HUES48 (cell line): ENCODE measurements at regions not wholly inside any gene's neighbourhood (a gene's known extent, or its start where the extent isn't known, plus 50 kb on each side); places are given as distances from the start of the nearest gene placed in this dataset.

Experiments
- H3K27ac ChIP-seq: one replicate; pipeline ENCODE4 v1.7.0; 2013; ENCODE audit warnings: low read depth, low read length, inconsistent platforms
- H3K27me3 ChIP-seq: 2 replicates; pipeline ENCODE4 v1.6.1; 2013; ENCODE audit warnings: mild to moderate bottlenecking, low read length; ENCODE audit not compliant: control insufficient read depth, insufficient read depth
- H3K36me3 ChIP-seq: 2 replicates; pipeline ENCODE4 v1.6.1; 2013; ENCODE audit warnings: low read length; ENCODE audit not compliant: control insufficient read depth, insufficient read depth
- H3K4me1 ChIP-seq: 2 replicates; pipeline ENCODE4 v1.6.1; 2013; ENCODE audit warnings: mild to moderate bottlenecking, low read length; ENCODE audit not compliant: control insufficient read depth, insufficient read depth
- H3K4me3 ChIP-seq: 2 replicates; pipeline ENCODE4 v1.5.1; 2013; ENCODE audit warnings: mild to moderate bottlenecking, low read depth, low read length
- H3K9ac ChIP-seq: 2 replicates; pipeline ENCODE4 v1.6.1; 2013; ENCODE audit warnings: mild to moderate bottlenecking, low read depth, low read length, moderate library complexity
- H3K9me3 ChIP-seq: 2 replicates; pipeline ENCODE4 v1.6.1; 2013; ENCODE audit warnings: low read length; ENCODE audit not compliant: control insufficient read depth, insufficient read depth

DNA sequence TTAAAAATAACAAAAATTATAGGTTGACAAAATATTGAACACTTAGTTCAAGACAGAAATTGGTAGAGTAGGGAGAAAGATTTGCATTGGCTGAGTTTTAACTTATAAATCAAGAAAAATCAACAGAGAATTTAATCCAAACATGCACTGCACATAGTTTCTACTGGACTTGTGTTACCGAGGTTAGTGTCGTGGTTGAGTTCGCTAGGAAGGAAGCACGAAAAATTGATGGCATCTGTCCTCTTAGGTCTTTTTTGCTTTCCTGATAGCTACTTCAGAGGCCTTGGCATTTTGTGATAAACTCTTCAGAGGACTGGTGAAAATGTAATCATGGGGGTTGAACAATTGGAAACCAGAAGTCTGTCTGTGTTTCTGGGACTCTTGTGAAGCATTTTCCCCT, 392.9 kb downstream of the NUAK1 start:
- Histone ChIP-seq H3K27me3 (no peaks in the 10 kb centered on the region), H3K9ac (no peak overlapping the region), H3K36me3 (no peaks in the 10 kb centered on the region), H3K4me3 (no peak overlapping the region), H3K4me1 (peaks cover 15% of the 10 kb centered on the region), H3K27ac (no peak overlapping the region), H3K9me3 (no peaks in the 10 kb centered on the region)

DNA sequence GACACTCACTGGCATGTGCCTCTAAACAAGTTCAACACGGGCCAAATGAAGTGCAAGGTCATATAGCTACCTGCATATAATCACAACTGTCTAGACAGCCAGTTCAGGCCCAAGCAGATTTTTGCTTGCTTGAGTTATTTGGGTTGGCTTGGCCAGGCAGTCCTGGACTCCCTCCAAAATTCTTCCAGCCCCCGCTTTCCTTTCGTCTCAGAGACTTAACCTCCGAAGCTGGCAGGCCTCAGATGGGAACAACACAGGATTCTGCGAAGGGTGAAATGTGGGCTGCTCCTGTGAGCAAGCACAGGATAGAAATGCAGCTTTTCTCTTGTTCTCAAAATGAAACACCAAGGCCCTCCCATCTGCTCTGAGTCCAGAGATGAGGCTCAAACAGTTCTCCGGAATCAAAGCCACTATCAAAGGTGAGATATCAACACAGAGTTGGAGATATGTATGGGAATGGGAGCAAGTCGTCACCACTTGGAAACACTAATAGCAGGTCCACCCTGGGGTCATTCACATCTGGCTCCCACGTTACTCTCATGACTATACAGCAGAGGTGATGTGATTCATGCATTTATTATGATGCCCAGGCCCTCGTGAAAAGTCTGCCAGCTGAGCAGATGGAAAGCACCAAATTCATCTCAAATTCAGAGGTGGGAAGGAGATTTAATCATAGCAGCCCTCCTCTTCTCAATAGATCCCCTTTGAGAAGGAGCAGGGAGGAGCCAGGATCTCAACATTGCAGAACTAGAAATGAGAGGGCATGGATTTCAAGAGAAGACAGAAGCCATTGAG, 389.8 kb downstream of the NUAK1 start:
- Histone ChIP-seq H3K9me3 (no peaks in the 10 kb centered on the region), H3K27me3 (no peaks in the 10 kb centered on the region), H3K4me1 (peaks cover 4% of the 10 kb centered on the region; the same call in 1 of the 2 replicates), H3K4me3 (no peak overlapping the region), H3K36me3 (no peaks in the 10 kb centered on the region), H3K27ac (no peak overlapping the region), H3K9ac (no peak overlapping the region)

DNA sequence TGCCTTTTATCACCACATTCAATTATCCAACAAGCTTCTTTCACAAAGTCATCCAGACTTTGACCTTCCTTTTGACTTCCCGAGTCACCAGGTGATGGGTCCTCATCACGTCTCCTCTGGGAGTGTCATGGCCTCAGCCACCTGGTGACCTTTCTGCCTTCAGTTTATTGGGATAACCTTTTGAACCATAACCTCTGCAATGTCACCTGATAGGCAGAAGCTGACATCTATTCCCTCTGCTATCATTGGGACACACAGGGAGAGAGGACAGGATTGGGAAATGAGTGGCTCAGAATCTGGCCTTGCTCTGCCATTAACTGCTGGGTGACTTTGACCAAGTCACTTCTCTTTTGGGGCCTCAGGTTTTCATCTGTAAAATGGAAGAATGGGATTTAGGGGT, 388.7 kb downstream of the NUAK1 start:
- Histone ChIP-seq H3K36me3 (no peaks in the 10 kb centered on the region), H3K27me3 (no peaks in the 10 kb centered on the region), H3K4me3 (no peak overlapping the region), H3K4me1 (peaks cover 3% of the 10 kb centered on the region; the same call in 1 of the 2 replicates), H3K9me3 (no peaks in the 10 kb centered on the region), H3K27ac (no peak overlapping the region), H3K9ac (no peak overlapping the region)

DNA sequence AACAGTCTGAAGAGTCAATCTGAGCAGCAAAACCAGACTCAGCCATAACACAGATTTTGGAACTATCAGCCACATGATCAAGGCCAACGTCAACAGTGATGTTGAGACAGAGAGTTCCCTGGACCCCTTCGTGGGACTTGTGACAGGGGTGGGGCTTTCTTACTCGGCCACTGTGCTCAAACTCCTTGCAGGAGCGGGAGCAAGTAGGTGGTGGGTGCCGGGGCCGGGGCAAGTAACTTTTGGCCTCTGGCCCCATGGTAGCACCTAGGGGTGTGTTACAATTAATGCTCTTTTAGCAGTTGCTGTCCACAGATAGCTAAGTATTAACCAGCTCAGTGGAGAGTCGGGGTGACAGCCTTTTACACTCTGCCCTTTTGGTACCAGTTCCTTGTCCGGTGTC, 384.4 kb downstream of the NUAK1 start:
- no peak overlapping the region for H3K27ac ChIP-seq

DNA sequence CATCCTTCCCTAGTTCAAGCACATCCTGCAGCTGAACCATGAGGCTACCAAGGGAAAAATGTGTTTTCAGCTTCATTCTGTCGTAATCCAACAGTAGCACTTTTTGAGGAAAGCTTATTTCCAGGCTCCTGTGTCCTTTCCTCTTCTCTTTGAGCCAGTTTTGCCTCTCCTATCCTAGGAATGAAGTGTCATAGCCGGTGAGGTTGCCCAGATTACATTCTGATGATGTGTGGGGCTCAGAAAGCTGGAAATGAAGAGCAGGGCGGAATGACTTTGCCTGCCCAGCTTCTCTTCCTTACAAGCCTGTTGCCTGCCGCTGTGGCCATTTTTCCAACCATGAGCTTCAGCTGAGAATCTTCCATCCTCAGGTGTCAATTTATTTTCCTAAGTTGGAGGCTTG, 381.8 kb downstream of the NUAK1 start:
- H3K36me3 ChIP-seq: no peaks in the 10 kb centered on the region
- no peak overlapping the region for H3K27ac ChIP-seq
- peaks cover 3% of the 10 kb centered on the region; the same call in 1 of the 2 replicates for H3K4me1 ChIP-seq
- H3K4me3 ChIP-seq: no peak overlapping the region
- H3K27me3 ChIP-seq: no peaks in the 10 kb centered on the region
- no peaks in the 10 kb centered on the region for H3K9me3 ChIP-seq
- H3K9ac ChIP-seq: no peak overlapping the region

More for the DNA sequence above, 384.4 kb downstream of the NUAK1 start:
- Histone ChIP-seq H3K36me3 (no peaks in the 10 kb centered on the region), H3K27me3 (no peaks in the 10 kb centered on the region), H3K9ac (no peak overlapping the region), H3K9me3 (no peaks in the 10 kb centered on the region), H3K4me1 (no peaks in the 10 kb centered on the region), H3K4me3 (no peak overlapping the region)

DNA sequence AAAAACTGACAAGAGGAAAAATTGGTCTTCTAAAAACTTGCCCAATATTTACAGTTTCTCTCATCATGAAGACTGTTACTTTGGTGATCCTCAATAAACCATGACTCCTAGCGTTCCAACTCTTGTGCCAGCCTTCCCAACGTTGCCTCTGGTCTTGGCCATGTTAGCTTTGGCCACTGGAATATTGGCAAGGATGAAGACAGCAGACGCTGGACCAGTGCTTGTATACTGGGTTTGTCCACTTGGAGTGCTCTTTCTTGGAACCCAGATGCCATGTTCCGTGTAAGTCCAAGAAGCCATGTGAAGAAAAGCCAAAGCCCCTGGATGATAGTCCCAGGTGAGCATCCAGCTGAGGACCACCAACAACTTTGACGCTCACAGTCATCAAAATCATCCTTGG, 379.6 kb downstream of the NUAK1 start:
- no peaks in the 10 kb centered on the region for H3K9me3 ChIP-seq
- peaks cover 3% of the 10 kb centered on the region; the same call in 1 of the 2 replicates for H3K4me1 ChIP-seq
- H3K36me3 ChIP-seq: no peaks in the 10 kb centered on the region
- H3K27me3 ChIP-seq: no peaks in the 10 kb centered on the region
- no peak overlapping the region for H3K4me3 ChIP-seq
- H3K27ac ChIP-seq: no peak overlapping the region
- no peak overlapping the region for H3K9ac ChIP-seq

DNA sequence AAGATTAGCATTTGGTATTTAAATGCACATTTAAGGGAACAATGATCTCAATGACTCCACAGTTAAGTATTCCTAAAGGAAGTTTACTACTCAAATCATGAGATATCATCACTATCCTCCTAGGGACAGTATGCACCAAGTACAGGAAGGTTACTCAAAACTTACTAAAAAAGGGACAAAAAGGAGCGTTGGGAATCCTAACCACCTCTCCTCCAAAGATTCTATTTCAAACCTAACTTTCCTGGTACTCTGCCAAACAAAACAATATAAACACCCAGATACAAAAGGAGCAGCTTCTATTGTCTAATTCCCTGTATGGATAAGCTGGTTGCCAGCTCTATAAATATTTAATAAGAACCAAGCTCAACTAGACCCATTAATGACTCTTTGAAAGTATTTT, 377.7 kb downstream of the NUAK1 start:
- Histone ChIP-seq H3K27ac (no peak overlapping the region), H3K4me3 (no peak overlapping the region), H3K27me3 (no peaks in the 10 kb centered on the region), H3K9ac (no peak overlapping the region), H3K36me3 (no peaks in the 10 kb centered on the region), H3K9me3 (no peaks in the 10 kb centered on the region), H3K4me1 (peaks cover 3% of the 10 kb centered on the region; the same call in 1 of the 2 replicates)

DNA sequence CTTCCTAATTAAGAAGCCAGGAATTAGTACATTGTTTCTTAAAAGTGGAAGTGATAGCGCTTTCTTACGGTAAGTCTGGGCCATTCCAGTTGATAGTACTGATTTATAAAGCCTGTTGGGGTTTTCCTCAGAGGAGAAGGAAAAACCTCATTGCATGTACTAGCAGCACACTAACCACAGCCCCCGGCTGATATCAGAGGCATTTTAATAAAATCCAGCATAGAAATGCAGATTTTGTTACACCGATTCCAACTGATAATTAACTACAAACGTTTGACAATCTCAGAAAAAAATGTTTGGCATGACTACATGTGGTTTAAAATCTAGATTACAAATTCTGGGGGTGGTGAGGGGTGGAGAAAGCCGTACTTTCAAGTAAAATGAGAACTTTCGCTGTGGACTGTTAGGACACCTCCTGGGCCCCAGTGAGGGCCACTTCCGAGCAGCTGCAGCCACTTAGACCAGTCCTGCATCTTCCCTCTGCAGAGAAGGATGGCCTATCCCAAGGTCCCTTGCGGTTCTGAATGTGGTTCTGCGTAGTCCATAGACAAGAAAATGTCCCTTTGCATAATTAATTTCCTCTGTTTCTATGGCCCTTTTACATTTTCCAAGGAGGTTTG, 374.4 kb downstream of the NUAK1 start:
- no peaks in the 10 kb centered on the region for H3K9me3 ChIP-seq
- no peak overlapping the region for H3K9ac ChIP-seq
- H3K27ac ChIP-seq: no peak overlapping the region
- no peak overlapping the region for H3K4me3 ChIP-seq
- H3K27me3 ChIP-seq: no peaks in the 10 kb centered on the region
- H3K4me1 ChIP-seq: peaks cover 3% of the 10 kb centered on the region; the same call in 1 of the 2 replicates
- no peaks in the 10 kb centered on the region for H3K36me3 ChIP-seq

DNA sequence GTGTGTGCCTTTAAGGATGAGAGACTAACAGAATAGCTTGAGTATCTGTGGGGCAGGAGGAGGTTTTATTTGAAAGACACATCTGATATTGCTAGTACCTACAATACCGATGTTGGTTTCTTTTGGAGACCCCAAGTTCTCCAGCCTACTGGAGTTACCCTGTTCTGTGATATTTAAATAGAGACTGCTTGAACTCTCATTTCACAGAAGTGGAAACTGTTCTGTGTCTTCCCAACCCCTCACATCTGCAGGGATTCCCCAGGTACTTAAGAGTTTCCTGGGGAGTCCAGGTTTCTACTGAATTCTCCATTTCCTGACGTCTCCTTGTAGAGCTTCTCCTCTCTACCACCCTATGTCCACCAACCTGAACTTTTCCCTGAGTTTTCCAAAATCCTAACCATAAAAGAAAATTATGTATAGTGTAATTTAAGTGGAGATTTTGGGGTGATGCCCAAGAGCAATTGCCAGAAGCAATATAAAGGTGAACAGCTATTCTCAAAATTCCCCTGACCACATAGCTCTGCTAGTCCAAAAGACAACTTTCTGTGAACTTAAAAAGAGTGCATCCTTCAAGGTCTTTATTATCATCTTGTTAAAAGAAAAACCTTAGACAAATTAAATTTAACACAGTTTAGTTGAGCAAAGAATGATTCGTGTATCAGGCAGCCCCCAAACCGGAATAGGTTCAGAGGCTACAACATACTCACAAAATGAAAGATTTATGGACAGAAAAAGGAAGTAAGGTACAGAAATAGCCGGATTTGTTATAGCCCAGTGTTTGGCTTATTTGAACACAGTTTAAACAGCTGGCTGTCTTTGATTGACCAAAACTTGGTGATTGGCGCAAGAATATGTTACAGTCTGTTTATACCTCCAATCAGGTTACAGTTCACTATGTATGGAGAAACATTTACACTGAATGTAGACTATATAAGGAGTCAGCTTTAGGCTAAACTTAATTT, 373.4 kb downstream of the NUAK1 start:
- Histone ChIP-seq H3K4me3 (no peak overlapping the region), H3K9me3 (no peaks in the 10 kb centered on the region), H3K9ac (no peak overlapping the region), H3K4me1 (peaks cover 3% of the 10 kb centered on the region; the same call in 1 of the 2 replicates), H3K27ac (no peak overlapping the region), H3K27me3 (no peaks in the 10 kb centered on the region), H3K36me3 (no peaks in the 10 kb centered on the region)

DNA sequence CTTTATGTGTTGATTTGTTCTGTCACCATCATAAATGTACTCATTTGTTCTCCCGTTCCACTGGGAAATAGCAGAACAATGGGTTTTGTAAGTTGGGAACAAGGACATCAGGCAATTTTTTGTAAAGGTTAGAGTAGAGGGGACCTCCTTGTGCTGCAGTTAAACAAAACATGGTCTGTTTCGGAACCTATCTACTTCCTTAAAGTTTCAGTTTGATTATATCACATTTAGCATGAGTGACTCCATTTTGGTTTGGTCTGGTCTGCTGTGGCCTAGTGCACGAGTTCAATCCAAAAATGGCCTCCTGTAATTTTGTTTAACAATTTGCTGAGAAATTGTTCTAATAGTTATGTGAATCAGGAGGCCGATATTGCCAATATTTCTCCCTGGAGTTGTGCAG, 372.7 kb downstream of the NUAK1 start:
- H3K9ac ChIP-seq: no peak overlapping the region
- H3K27ac ChIP-seq: no peak overlapping the region
- no peaks in the 10 kb centered on the region for H3K36me3 ChIP-seq
- no peak overlapping the region for H3K4me3 ChIP-seq
- peaks cover under 1% of the 10 kb centered on the region; the same call in 1 of the 2 replicates for H3K4me1 ChIP-seq
- no peaks in the 10 kb centered on the region for H3K27me3 ChIP-seq
- no peaks in the 10 kb centered on the region for H3K9me3 ChIP-seq
